ENCODE measurements at regions not wholly inside any gene's neighbourhood (a gene's known extent, or its start where the extent isn't known, plus 50 kb on each side); places are given as distances from the start of the nearest gene placed in this dataset.

GRCh38 chr5:117803533-117803932 lies 1184.8 kb downstream of the DTWD2 start:
- Histone ChIP-seq H3K9ac (ENCODE audit: control insufficient read depth, extremely low read depth, insufficient read depth, low read length) (no peak overlapping the region), H3K4me2 (ENCODE audit: control insufficient read depth, extremely low read depth, insufficient read depth, low read depth, low read length) (no peak overlapping the region), H3K9me3 (ENCODE audit: control insufficient read depth, low read depth, low read length) (no peaks in the 10 kb centered on the region), H3K27ac (ENCODE audit: control insufficient read depth, insufficient read depth, low read length) (no peak overlapping the region), H3K79me2 (ENCODE audit: control insufficient read depth, insufficient read depth, low read length) (no peaks in the 10 kb centered on the region), H3K4me1 (ENCODE audit: control insufficient read depth, extremely low read depth, insufficient read depth, low read length) (no peaks in the 10 kb centered on the region), H3K27me3 (ENCODE audit: control insufficient read depth, extremely low read depth, insufficient read depth, low read length) (no peaks in the 10 kb centered on the region), H3K4me3 (ENCODE audit: control insufficient read depth in 2 of 3, extremely low read depth in 1 of 3, insufficient read depth in 2 of 3, low read depth in 1 of 3, low read length in 3 of 3) (no peak overlapping the region), H2AFZ (ENCODE audit: control insufficient read depth, low read length) (no peak overlapping the region), H4K20me1 (ENCODE audit: control insufficient read depth, extremely low read depth, insufficient read depth, low read length) (no peaks in the 10 kb centered on the region), H3K9me1 (ENCODE audit: control insufficient read depth, extremely low read depth, insufficient read depth, low read length) (no peaks in the 10 kb centered on the region), H3K36me3 (ENCODE audit: control insufficient read depth in 2 of 2, extremely low read depth in 1 of 2, insufficient read depth in 2 of 2, low read length in 2 of 2) (no peaks in the 10 kb centered on the region)
- FAIRE-seq, result no peak
- DNase-seq (ENCODE audit: low read depth, low spot score), result no peak
- dilution Hi-C loops (cut with MboI; ENCODE audit: extremely low pct_ligation_motif_present, low sequenced_read_pairs), result no loop called here
- no peak for TF ChIP-seq CTCF (optimal IDR thresholded peaks at IDR 0.05 in 1 of 3, IDR thresholded peaks at IDR 0.05 in 1 of 3, conservative IDR thresholded peaks at IDR 0.05 in 1 of 3; ENCODE audit: extremely low read depth in 1 of 3, insufficient read depth in 2 of 3, low read length in 3 of 3)

GRCh38 chr5:117801583-117801982 lies 1186.8 kb downstream of the DTWD2 start:
- TF ChIP-seq EZH2 (IDR thresholded peaks at IDR 0.05; ENCODE audit: low read length) (no peak), CTCF (optimal IDR thresholded peaks at IDR 0.05 in 1 of 3, IDR thresholded peaks at IDR 0.05 in 1 of 3, conservative IDR thresholded peaks at IDR 0.05 in 1 of 3; ENCODE audit: extremely low read depth in 1 of 3, insufficient read depth in 2 of 3, low read length in 3 of 3) (no peak)
- no peak overlapping the region for H3K4me2 ChIP-seq (ENCODE audit: control insufficient read depth, extremely low read depth, insufficient read depth, low read depth, low read length)
- dilution Hi-C loops (cut with MboI; ENCODE audit: extremely low pct_ligation_motif_present, low sequenced_read_pairs), result no loop called here
- no peaks in the 10 kb centered on the region for H3K9me1 ChIP-seq (ENCODE audit: control insufficient read depth, extremely low read depth, insufficient read depth, low read length)
- no peak overlapping the region for H3K4me3 ChIP-seq (ENCODE audit: control insufficient read depth in 2 of 3, extremely low read depth in 1 of 3, insufficient read depth in 2 of 3, low read depth in 1 of 3, low read length in 3 of 3)
- FAIRE-seq, result no peak
- no peaks in the 10 kb centered on the region for H3K9me3 ChIP-seq (ENCODE audit: control insufficient read depth, low read depth, low read length)
- no peaks in the 10 kb centered on the region for H3K36me3 ChIP-seq (ENCODE audit: control insufficient read depth in 2 of 2, extremely low read depth in 1 of 2, insufficient read depth in 2 of 2, low read length in 2 of 2)
- H4K20me1 ChIP-seq (ENCODE audit: control insufficient read depth, extremely low read depth, insufficient read depth, low read length), result no peaks in the 10 kb centered on the region
- H2AFZ ChIP-seq (ENCODE audit: control insufficient read depth, low read length), result no peak overlapping the region
- H3K9ac ChIP-seq (ENCODE audit: control insufficient read depth, extremely low read depth, insufficient read depth, low read length), result no peak overlapping the region
- no peaks in the 10 kb centered on the region for H3K27me3 ChIP-seq (ENCODE audit: control insufficient read depth, extremely low read depth, insufficient read depth, low read length)
- DNase-seq (ENCODE audit: low read depth, low spot score), result no peak
- H3K79me2 ChIP-seq (ENCODE audit: control insufficient read depth, insufficient read depth, low read length), result no peaks in the 10 kb centered on the region
- H3K27ac ChIP-seq (ENCODE audit: control insufficient read depth, insufficient read depth, low read length), result no peak overlapping the region
- no peaks in the 10 kb centered on the region for H3K4me1 ChIP-seq (ENCODE audit: control insufficient read depth, extremely low read depth, insufficient read depth, low read length)

All from keratinocyte (primary cell).